ENCODE measurements at regions not wholly inside any gene's neighbourhood (a gene's known extent, or its start where the extent isn't known, plus 50 kb on each side); places are given as distances from the start of the nearest gene placed in this dataset.
"Not testable (repeated sequence)": the region's sequence is repeated elsewhere in the genome, so short reads cannot be mapped to it uniquely, and the experiment has no call there.

DNA sequence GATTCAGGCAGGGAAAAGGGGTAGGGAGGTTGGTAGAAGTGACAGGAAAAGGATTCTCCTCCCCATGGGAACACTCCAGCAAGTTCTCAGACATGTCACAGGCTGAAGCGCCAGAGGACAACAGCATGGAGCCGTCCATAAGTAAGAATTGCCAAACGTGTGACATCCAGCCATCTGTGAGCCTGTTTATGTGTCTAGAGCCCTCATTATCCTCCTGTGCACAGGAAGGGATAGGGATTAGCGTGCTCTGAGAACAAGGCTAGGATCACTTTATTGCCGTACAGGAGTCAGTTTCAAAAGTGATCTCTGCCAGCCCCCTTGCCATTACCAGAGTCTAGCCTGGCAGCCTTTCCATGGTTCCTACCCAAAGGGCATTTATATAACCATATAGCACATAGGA is 549.5 kb downstream of the NTRK3 start:
- no peaks in the 10 kb centered on the region for H3K27me3 ChIP-seq (ENCODE audit: insufficient read depth in 3 of 3, low read length in 2 of 3)
- no peak overlapping the region for H3K4me3 ChIP-seq
- H3K36me3 ChIP-seq (ENCODE audit: insufficient read depth in 1 of 2, low read depth in 1 of 2): no peaks in the 10 kb centered on the region
- no peak for ATAC-seq
- TF ChIP-seq, protein P1, sequence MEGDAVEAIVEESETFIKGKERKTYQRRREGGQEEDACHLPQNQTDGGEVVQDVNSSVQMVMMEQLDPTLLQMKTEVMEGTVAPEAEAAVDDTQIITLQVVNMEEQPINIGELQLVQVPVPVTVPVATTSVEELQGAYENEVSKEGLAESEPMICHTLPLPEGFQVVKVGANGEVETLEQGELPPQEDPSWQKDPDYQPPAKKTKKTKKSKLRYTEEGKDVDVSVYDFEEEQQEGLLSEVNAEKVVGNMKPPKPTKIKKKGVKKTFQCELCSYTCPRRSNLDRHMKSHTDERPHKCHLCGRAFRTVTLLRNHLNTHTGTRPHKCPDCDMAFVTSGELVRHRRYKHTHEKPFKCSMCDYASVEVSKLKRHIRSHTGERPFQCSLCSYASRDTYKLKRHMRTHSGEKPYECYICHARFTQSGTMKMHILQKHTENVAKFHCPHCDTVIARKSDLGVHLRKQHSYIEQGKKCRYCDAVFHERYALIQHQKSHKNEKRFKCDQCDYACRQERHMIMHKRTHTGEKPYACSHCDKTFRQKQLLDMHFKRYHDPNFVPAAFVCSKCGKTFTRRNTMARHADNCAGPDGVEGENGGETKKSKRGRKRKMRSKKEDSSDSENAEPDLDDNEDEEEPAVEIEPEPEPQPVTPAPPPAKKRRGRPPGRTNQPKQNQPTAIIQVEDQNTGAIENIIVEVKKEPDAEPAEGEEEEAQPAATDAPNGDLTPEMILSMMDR (IDR thresholded peaks at IDR 0.05): no peak
- intact Hi-C loops (cut with DNase I): no loop called here
- no peak overlapping the region for H3K27ac ChIP-seq
- H3K4me1 ChIP-seq: no peaks in the 10 kb centered on the region
- no peak for DNase-seq
- 44 to 53% (median 51%) methylated on average over 5 of the region's 5 CpGs for whole genome bisulfite sequencing, 3 donors
- no peaks in the 10 kb centered on the region for H3K9me3 ChIP-seq

GRCh38 chr15:87706001-87706400 is 550.5 kb downstream of the NTRK3 start:
- intact Hi-C loops (cut with DNase I): no loop called here
- TF ChIP-seq, protein P1 (IDR thresholded peaks at IDR 0.05): no peak
- H3K9me3 ChIP-seq: no peaks in the 10 kb centered on the region
- no peak overlapping the region for H3K27ac ChIP-seq
- no peaks in the 10 kb centered on the region for H3K4me1 ChIP-seq
- 77 to 91% (median 87%) methylated on average over 1 of the region's 1 CpG for WGBS, 3 donors
- H3K36me3 ChIP-seq (ENCODE audit: insufficient read depth in 1 of 2, low read depth in 1 of 2): no peaks in the 10 kb centered on the region
- DNase-seq (no peak), ATAC-seq (no peak)
- H3K27me3 ChIP-seq (ENCODE audit: insufficient read depth in 3 of 3, low read length in 2 of 3): no peaks in the 10 kb centered on the region
- no peak overlapping the region for H3K4me3 ChIP-seq

- ATAC-seq: no peak
- Histone ChIP-seq H3K36me3 (ENCODE audit: insufficient read depth in 1 of 2, low read depth in 1 of 2) (no peaks in the 10 kb centered on the region), H3K4me1 (no peaks in the 10 kb centered on the region), H3K27ac (no peak overlapping the region), H3K9me3 (no peaks in the 10 kb centered on the region), H3K27me3 (ENCODE audit: insufficient read depth in 3 of 3, low read length in 2 of 3) (no peaks in the 10 kb centered on the region), H3K4me3 (no peak overlapping the region)
- TF ChIP-seq, protein P1 (IDR thresholded peaks at IDR 0.05): no peak
- no peak for DNase-seq
- 82 to 90% (median 86%) methylated on average over 5 of the region's 5 CpGs for WGBS, 3 donors
- intact Hi-C loops (cut with DNase I): no loop called here
Observed at GRCh38 chr15:87704276-87704675, 552.3 kb downstream of the NTRK3 start.

DNA sequence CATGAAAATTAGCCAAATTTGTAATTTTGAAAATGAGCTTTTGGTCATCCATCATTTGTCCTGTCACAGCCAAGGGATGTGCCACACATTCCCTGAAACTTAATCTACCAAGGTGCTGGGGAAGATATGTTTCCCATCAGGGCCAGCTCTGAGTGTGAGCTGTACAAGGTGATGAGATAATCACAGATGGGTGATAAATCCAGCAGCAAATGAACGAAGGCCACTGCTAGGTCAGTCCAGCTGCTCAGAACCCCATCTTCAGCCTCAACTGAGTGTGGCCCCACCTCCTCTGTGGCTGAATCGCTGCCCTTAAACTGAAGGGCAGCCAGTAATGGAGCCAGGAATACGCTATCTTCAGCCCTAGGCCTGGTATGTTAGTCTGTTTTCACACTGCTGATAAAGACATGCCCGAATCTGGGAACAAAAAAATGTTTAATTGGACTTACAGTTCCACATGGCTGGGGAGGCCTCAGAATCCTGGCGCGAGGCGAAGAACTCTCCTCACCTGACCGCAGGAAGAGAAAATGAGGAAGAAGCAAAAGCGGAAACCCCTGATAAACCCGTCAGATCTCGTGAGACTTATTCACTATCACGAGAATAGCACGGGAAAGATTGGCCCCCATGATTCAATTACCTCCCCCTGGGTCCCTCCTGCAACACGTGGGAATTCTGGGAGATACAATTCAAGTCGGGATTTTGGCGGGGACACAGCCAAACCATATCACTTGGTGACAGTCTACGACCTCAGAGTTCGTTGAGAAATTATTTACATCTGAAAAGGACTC is 553.0 kb downstream of the NTRK3 start:
- H3K36me3 ChIP-seq (ENCODE audit: insufficient read depth in 1 of 2, low read depth in 1 of 2): no peaks in the 10 kb centered on the region
- no peaks in the 10 kb centered on the region for H3K27me3 ChIP-seq (ENCODE audit: insufficient read depth in 3 of 3, low read length in 2 of 3)
- H3K9me3 ChIP-seq: no peaks in the 10 kb centered on the region
- intact Hi-C loops (cut with DNase I): no loop called here
- no peak overlapping the region for H3K27ac ChIP-seq
- TF ChIP-seq, protein P1 (IDR thresholded peaks at IDR 0.05): no peak
- H3K4me1 ChIP-seq: no peaks in the 10 kb centered on the region
- ATAC-seq (no peak), DNase-seq (no peak)
- WGBS, 3 donors: 81 to 84% (median 83%) methylated on average over 18 of the region's 18 CpGs
- H3K4me3 ChIP-seq: no peak overlapping the region

- intact Hi-C loops (cut with DNase I): no loop called here
- no peaks in the 10 kb centered on the region for H3K27me3 ChIP-seq (ENCODE audit: insufficient read depth in 3 of 3, low read length in 2 of 3)
- no peak for ATAC-seq
- TF ChIP-seq, protein P1 (IDR thresholded peaks at IDR 0.05): no peak
- H3K9me3 ChIP-seq: peaks cover 2% of the 10 kb centered on the region
- DNase-seq: no peak
- no peaks in the 10 kb centered on the region for H3K4me1 ChIP-seq
- H3K27ac ChIP-seq: no peak overlapping the region
- H3K4me3 ChIP-seq: no peak overlapping the region
- no peaks in the 10 kb centered on the region for H3K36me3 ChIP-seq (ENCODE audit: insufficient read depth in 1 of 2, low read depth in 1 of 2)
- WGBS, 3 donors: 75 to 79% (median 77%) methylated on average over 4 of the region's 4 CpGs
Observed at GRCh38 chr15:87702270-87702669, 554.3 kb downstream of the NTRK3 start.

- H3K27me3 ChIP-seq (ENCODE audit: insufficient read depth in 3 of 3, low read length in 2 of 3); intact Hi-C loops (cut with DNase I); H3K9me3 ChIP-seq; H3K36me3 ChIP-seq (ENCODE audit: insufficient read depth in 1 of 2, low read depth in 1 of 2); H3K27ac ChIP-seq; H3K4me3 ChIP-seq; H3K4me1 ChIP-seq; ATAC-seq; DNase-seq: not testable (repeated sequence)
- WGBS, 3 donors: 78 to 98% (median 95%) methylated on average over 2 of the region's 2 CpGs
Observed at GRCh38 chr15:87698467-87698866, 558.1 kb downstream of the NTRK3 start.

Measured in psoas muscle (tissue), 7 donors.